Lung (tissue), 11 donors: ENCODE measurements at regions not wholly inside any gene's neighbourhood (a gene's known extent, or its start where the extent isn't known, plus 50 kb on each side); places are given as distances from the start of the nearest gene placed in this dataset.

ENCODE experiments used
- ATAC-seq: fragments of 200-7000 bp; cut with Tn5 transposase; one replicate; pipeline ENCODE4 v1.9.1; 2020; ENCODE audit warnings: moderate number of reproducible peaks; ENCODE audit not compliant: insufficient read depth, low FRiP score
- DNase-seq, 3 donors: peaks; one replicate each; pipeline ENCODE4 v3.0.0-alpha.2; 2013 to 2017
- H3K27ac ChIP-seq, 2 donors: one replicate each; pipeline ENCODE4 v1.5.1; 2013; ENCODE audit warnings: mild to moderate bottlenecking in 2 of 2, moderate library complexity in 2 of 2, control low read depth in 1 of 2, inconsistent platforms in 1 of 2, low read depth in 1 of 2, low read length in 1 of 2
- H3K27me3 ChIP-seq, 3 donors: one replicate each; pipeline ENCODE4 v1.5.1; 2013; ENCODE audit warnings: low read length in 2 of 3; ENCODE audit not compliant: control insufficient read depth in 3 of 3, insufficient read depth in 3 of 3
- H3K36me3 ChIP-seq, 4 donors: one replicate each; pipeline ENCODE4 v1.5.1; 2013; ENCODE audit warnings: low read length in 4 of 4, mild to moderate bottlenecking in 1 of 4, moderate library complexity in 1 of 4; ENCODE audit not compliant: control insufficient read depth in 4 of 4, insufficient read depth in 4 of 4
- H3K4me1 ChIP-seq, 5 donors: one replicate each; pipeline ENCODE4 v1.5.1; 2013; ENCODE audit warnings: low read length in 5 of 5, mild to moderate bottlenecking in 2 of 5, moderate library complexity in 1 of 5; ENCODE audit not compliant: control insufficient read depth in 5 of 5, insufficient read depth in 5 of 5
- H3K4me3 ChIP-seq: one replicate; pipeline ENCODE4 v1.5.1; 2013; ENCODE audit warnings: mild to moderate bottlenecking, control low read depth, moderate library complexity
- H3K9ac ChIP-seq, 2 donors: one replicate each; pipeline ENCODE4 v1.5.1; 2013; ENCODE audit warnings: low read length in 2 of 2, control low read depth in 1 of 2; ENCODE audit not compliant: insufficient read depth in 1 of 2
- H3K9me3 ChIP-seq, 4 donors: one replicate each; pipeline ENCODE4 v1.5.1; 2013; ENCODE audit warnings: low read length in 3 of 4, mild to moderate bottlenecking in 1 of 4, moderate library complexity in 1 of 4; ENCODE audit not compliant: control insufficient read depth in 4 of 4, insufficient read depth in 3 of 4
- CTCF ChIP-seq: IDR thresholded peaks from 2 replicates; pipeline ENCODE4 v1.5.1; 2012; ENCODE audit warnings: mild to moderate bottlenecking; ENCODE audit errors: control extremely low read depth, extremely low read depth
- WGBS, 2 donors: extraction: QIAGEN DNeasy Blood & Tissue Kit; methylation state at CpG; one replicate each; pipeline ENCODE4 v1.1.7; 2013; 5-methylcytosine and 5-hydroxymethylcytosine counted together
- donor health status: control.
- donor health status: control.
- donor health status: Bipolar disorder and iron deficiency.
- donor health status: healthy.
- donor health status: DM: yes; HTN: yes; CAD: no.

- ATAC-seq (no peak), DNase-seq (no peak)
- TF ChIP-seq CTCF: no peak
- no peaks in the 10 kb centered on the region for H3K27me3 ChIP-seq
- H3K9me3 ChIP-seq: peaks cover 0 to 2% (median 0%) of the 10 kb centered on the region in 4 donors
- 84 to 90% methylated on average over 2 of the region's 2 CpGs for WGBS, 2 donors
- H3K4me1 ChIP-seq: no peaks in the 10 kb centered on the region
- H3K9ac ChIP-seq: no peak overlapping the region
- no peak overlapping the region for H3K27ac ChIP-seq
- no peaks in the 10 kb centered on the region for H3K36me3 ChIP-seq
- H3K4me3 ChIP-seq: no peak overlapping the region
Measured at GRCh38 chr6:97470322-97470721, 187.3 kb upstream of the MMS22L start.

- H3K36me3 ChIP-seq: no peaks in the 10 kb centered on the region
- peaks cover 0 to 2% (median 0%) of the 10 kb centered on the region in 4 donors for H3K9me3 ChIP-seq
- H3K9ac ChIP-seq: no peak overlapping the region
- H3K4me1 ChIP-seq: no peaks in the 10 kb centered on the region
- 72 to 75% methylated on average over 4 of the region's 4 CpGs for WGBS, 2 donors
- ATAC-seq (no peak), DNase-seq (no peak)
- no peak overlapping the region for H3K4me3 ChIP-seq
- no peak overlapping the region for H3K27ac ChIP-seq
- TF ChIP-seq CTCF: no peak
- no peaks in the 10 kb centered on the region for H3K27me3 ChIP-seq
Measured at GRCh38 chr6:97473979-97474378, 191.0 kb upstream of the MMS22L start.

- Histone ChIP-seq H3K9ac (no peak overlapping the region), H3K27me3 (no peaks in the 10 kb centered on the region), H3K36me3 (no peaks in the 10 kb centered on the region), H3K9me3 (no peaks in the 10 kb centered on the region), H3K27ac (no peak overlapping the region), H3K4me3 (no peak overlapping the region), H3K4me1 (no peaks in the 10 kb centered on the region)
- ATAC-seq (peak; percentile 90), DNase-seq (peak; percentile 66 to 78 (median 77))
- WGBS, 2 donors: 35% methylated on average over 4 of the region's 4 CpGs
- TF ChIP-seq CTCF: peak; percentile 48
Measured at GRCh38 chr6:97497713-97498331, 214.8 kb upstream of the MMS22L start.

GRCh38 chr6:97501853-97502252 is 218.8 kb upstream of the MMS22L start:
- Histone ChIP-seq H3K27ac (no peak overlapping the region), H3K9me3 (no peaks in the 10 kb centered on the region), H3K27me3 (no peaks in the 10 kb centered on the region), H3K9ac (no peak overlapping the region), H3K4me1 (peaks cover 0 to 8% (median 0%) of the 10 kb centered on the region in 5 donors), H3K36me3 (no peaks in the 10 kb centered on the region), H3K4me3 (no peak overlapping the region)
- ATAC-seq (no peak), DNase-seq (peak in 1 of 3 donors; percentile 4)
- TF ChIP-seq CTCF: no peak
- 53 to 74% methylated on average over 2 of the region's 2 CpGs for WGBS, 2 donors
